22Rv1 (cell line): ENCODE measurements at regions not wholly inside any gene's neighbourhood (a gene's known extent, or its start where the extent isn't known, plus 50 kb on each side); places are given as distances from the start of the nearest gene placed in this dataset.

ENCODE experiments used
- ZFX ChIP-seq: fragments of 450-650 bp; IDR thresholded peaks from 2 replicates; pipeline ENCODE4 v1.6.1; 2017; ENCODE audit warnings: antibody characterized with exemption, borderline replicate concordance
- TF ChIP-seq, protein P1 (sequence below): fragments of 450-650 bp; IDR thresholded peaks from 2 replicates; pipeline ENCODE4 v1.5.1; 2017; ENCODE audit warnings: mild to moderate bottlenecking

DNA sequence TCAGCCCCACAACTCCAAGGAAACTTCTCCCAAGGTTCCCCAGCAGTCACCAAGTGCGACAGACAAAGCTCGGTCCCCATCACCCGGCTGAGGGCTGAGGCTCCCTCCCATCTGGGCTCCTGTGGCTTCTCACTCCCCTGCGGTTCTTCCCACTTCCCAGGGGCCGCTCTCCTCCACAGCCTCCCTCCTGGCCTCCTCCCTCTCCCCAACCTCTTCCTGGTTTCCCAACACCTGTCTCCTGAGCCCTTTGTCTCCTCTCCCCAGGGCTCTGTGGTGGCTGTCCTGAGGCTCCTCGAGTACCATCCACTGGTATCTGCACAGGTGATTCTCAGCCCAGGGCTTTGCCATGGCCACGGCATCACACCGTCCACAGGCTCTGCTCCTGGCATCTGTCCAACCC is 113.2 kb upstream of the NSMCE3 start:
- TF ChIP-seq, protein P1, sequence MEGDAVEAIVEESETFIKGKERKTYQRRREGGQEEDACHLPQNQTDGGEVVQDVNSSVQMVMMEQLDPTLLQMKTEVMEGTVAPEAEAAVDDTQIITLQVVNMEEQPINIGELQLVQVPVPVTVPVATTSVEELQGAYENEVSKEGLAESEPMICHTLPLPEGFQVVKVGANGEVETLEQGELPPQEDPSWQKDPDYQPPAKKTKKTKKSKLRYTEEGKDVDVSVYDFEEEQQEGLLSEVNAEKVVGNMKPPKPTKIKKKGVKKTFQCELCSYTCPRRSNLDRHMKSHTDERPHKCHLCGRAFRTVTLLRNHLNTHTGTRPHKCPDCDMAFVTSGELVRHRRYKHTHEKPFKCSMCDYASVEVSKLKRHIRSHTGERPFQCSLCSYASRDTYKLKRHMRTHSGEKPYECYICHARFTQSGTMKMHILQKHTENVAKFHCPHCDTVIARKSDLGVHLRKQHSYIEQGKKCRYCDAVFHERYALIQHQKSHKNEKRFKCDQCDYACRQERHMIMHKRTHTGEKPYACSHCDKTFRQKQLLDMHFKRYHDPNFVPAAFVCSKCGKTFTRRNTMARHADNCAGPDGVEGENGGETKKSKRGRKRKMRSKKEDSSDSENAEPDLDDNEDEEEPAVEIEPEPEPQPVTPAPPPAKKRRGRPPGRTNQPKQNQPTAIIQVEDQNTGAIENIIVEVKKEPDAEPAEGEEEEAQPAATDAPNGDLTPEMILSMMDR, result no peak
- no peak for TF ChIP-seq ZFX
